Left forelimb (tissue), 1 donor: ENCODE measurements at regions not wholly inside any gene's neighbourhood (a gene's known extent, or its start where the extent isn't known, plus 50 kb on each side); places are given as distances from the start of the nearest gene placed in this dataset.
A peak's percentile ranks its signal among the peaks of the same experiment; 100 is the strongest.
"Not testable (repeated sequence)": the region's sequence is repeated elsewhere in the genome, so short reads cannot be mapped to it uniquely, and the experiment has no call there.

Experiments used
- DNase-seq: peaks from one replicate; pipeline ENCODE4 v3.0.0-alpha.2; 2018; ENCODE audit warnings: low spot score

DNA sequence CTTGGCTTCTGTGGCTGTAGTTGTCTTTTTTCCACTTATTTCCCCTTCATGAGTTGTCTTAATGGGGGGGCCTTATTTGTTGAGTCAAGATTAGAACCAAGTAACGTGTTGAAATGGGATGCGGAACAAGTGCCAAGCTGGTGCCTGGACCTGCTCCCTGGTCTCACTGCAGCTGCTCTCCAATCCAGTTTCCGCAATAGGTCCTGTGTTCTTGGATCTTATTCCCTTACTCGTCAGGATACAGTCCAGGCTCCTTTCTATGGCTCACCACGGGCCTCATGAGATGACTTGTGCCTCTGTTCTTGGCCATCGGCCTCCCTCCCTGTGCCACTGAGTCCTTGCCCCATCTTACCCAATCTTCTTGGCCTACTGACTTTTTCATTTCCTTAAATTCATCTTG is 159.6 kb upstream of the CADM1 start:
- no peak for DNase-seq

- DNase-seq, result no peak
Observed at GRCh38 chr11:115660030-115660805, 156.0 kb upstream of the CADM1 start.

DNA sequence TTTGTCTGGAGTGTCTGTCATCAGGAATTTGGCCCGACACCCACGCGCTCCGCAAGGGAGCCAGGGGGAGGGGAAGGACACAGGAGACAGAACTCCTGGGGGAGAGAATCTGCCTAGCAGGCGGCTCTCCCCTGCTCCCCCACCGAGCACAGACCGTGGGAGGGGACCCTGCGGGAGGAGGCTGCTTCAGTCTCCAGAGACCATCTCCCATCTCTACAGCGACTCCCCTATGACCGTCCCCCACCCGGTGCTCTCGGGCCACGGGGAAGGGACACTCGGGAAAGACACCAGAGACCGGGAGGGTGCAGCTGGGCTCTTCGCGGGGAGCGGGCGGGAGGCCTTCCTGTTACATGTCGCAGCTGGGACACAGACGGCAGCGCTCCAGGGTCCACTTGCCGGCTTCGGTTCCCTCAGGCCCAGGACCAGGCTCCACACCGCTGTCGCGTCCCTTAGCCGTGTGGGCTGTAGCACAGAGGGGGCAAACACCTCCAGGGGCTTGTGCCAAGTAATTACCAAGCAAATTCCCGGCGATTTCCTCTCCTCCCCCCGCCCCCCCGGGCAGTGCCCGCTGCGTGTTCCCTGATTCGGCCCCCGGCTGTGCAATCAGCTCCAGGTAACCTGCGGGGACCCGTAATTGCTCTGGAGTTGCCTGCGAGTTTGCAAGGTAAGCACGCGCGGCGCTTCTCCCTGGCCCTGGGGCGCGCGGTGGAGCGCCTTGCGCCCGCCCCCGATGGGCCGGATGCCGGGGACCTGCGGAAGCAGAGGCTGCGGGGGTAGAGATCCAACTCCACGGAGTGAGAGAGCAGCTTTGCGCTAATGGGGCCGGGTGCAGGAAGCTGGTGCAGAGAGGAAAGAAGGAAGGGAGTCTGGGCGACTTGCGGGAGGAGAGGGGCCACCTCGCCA is 155.1 kb upstream of the CADM1 start:
- peak; percentile 69 for DNase-seq

DNA sequence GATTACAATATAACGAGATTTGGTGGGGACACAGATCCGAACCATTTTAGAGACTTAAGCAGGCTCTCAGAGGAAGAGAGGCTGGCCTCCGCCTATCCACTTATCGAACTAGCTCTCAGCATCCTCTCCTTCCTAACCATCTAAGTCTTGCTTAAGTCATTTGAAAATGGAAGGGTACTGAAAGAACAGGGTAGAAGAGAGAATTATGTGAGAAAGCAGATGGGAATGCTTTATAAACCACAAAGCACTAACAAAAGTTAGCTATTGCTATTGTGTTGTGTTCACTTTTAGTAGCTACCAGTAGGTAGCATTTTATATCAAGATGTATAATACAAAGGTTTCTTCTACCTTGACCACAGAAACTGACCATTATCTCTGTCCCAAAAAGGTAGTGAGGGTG is 153.4 kb upstream of the CADM1 start:
- DNase-seq, result no peak

DNA sequence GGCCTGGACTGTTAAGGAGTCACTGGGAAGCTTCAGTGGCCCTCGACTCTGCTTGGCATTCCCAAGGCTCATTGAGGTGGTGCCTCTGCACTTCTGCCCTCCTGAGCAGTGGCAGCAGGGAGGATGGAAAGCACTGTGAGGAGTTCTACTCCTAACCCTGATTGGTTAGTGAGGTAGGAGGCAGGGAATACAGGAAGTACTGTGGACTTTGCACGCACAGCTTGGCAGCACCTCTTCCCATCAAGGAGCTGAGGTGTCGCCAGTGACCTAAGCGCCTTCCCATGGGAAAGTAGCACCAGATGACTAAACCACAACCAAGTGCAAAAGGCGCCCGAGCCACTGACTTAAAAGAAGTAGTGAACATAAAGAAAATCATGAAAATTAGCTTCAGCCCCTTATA is 152.5 kb upstream of the CADM1 start:
- no peak for DNase-seq

GRCh38 chr11:115656041-115656440 is 151.8 kb upstream of the CADM1 start:
- DNase-seq, result no peak

- no peak for DNase-seq
Observed at GRCh38 chr11:115654792-115655191, 150.6 kb upstream of the CADM1 start.

DNA sequence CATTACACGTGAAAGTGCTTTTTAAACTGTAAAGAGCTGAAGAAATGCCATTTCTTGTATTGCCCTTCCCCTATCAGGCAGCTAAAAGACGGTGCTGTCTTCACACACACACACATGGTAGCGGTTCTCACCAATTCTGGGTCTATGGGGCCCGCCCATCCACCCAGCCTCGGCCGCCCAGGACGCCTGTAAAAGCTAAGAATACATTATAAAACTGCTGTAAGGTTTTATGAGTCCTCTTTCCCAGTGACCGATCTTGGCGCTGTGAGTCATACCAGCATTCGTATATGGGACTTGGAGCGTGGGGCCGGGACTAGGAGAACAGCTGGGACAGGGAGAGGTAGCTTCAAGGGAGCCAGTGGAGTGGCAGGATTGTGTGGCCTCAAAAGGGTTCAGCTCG is 149.7 kb upstream of the CADM1 start:
- no peak for DNase-seq

DNA sequence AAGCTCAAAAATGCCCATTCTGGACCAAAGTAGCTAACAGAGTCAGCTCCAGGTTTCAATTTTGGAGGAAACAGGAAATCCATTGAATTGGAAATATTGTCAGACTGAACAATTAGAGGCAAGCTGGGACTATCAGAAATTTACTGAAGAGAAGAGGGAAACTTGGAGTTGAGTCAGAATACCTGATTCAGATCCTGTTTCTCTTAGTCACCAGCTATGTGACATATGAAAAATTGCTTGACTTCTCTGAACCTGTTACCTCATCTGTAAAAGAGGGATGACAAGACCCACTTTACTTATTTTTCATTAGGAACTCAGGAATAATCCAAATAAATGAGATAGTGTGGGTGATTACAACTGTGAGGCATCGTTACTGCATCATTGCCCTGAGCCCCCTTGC is 148.9 kb upstream of the CADM1 start:
- DNase-seq, result no peak

GRCh38 chr11:115652496-115652895 is 148.3 kb upstream of the CADM1 start:
- DNase-seq, result no peak

DNA sequence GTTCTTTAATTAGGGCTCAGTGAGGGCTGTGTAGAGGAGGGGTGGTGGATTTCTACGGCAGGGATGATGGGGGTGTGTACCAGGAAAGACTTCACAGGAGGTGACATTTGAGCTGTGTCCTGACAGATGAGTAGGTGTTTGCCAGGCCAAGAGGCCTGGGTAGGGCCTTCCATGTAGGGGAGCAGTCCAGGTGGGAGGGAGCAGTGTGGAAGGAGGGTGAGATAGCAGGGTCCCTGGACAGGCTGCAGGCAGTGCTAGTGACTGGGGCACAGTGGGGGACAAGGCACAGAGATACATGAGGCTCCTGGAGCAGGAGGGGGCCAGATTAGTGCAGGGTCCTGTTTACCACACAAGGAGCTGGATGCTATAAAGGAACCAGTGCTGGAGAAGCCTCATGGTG is 147.9 kb upstream of the CADM1 start:
- DNase-seq, result no peak

DNA sequence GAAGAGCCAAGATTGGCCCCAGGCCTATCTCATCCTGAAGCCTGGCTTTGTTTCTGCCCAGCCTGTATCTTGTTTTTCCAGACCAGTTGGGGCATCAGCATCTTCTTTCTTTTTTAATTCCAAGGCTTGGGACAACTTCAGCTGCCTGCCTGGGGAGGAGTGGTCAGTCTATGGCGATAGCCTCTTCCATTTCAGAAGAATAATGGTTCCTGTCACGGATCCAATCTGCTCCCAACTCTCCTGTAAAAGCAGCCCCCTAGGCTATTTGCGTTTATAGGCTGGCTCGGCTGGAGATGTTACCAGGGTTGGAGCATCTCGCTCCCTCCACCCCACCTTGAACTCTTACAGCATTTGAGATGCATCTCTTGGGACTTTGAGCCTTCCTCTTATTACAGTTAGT is 145.2 kb upstream of the CADM1 start:
- DNase-seq, result no peak

- no peak for DNase-seq
Observed at GRCh38 chr11:115645631-115646317, 141.6 kb upstream of the CADM1 start.

GRCh38 chr11:115644856-115645255 is 140.6 kb upstream of the CADM1 start:
- no peak for DNase-seq

DNA sequence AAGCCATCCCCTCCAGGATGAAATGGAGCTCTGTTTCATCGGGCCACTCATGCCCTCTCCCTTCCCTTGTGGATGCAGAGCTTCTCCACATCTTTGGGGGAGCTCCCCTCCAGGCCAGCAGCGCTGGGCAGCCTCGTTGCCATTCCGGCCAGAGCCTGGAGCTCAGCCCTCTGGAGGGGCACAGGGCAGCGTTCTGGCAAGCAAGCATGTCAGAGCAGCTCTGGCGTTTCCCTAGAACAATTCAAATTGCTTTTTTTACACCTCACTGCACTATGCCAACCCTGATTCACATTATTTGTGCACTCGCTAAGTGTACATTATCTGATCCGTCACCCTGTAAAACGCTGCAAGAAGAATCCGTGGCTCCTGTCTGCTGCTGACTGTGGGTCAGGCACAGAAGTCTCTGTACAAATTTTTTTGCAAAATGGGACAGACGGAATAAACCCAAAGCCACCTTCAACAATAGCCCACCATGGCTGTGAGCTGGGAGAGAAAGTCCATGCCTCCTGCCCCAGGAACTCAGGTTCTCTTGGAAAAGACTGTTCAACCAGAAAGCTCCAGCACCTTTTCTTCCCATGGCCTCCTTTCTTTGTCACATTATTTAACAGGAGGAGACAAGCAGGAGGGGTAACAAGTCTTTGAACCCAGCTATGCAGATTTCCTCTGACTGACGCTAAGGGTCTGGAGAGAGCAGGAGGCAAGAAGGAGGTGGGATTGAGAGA is 139.5 kb upstream of the CADM1 start:
- DNase-seq, result no peak

DNA sequence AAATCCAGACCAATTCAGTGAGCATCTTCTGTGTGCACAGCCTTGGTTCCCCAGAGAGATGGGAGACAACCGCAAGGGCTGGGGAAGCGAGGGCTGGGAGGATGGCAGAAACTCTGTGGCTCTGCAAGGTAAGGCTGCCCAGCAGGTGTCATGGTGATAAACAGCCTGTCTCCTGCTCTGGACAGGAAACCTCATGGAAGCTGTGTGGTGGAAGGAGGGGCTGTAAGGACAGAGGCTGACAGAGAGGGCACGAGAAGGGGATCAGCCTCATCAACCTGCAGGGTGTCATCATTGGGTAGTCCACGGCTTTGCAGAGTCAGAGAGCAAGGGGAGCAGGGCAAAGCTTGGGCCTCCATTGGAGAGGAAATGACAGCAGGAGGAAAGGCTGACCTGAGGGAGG is 138.4 kb upstream of the CADM1 start:
- DNase-seq, result no peak

- no peak for DNase-seq
Observed at GRCh38 chr11:115637599-115638241, 133.5 kb upstream of the CADM1 start.

GRCh38 chr11:115636753-115637527 is 132.7 kb upstream of the CADM1 start:
- DNase-seq, result no peak

- not testable (repeated sequence) for DNase-seq
Observed at GRCh38 chr11:115633977-115634376, 129.8 kb upstream of the CADM1 start.

GRCh38 chr11:115632061-115632460 is 127.8 kb upstream of the CADM1 start:
- no peak for DNase-seq

- no peak for DNase-seq
Observed at GRCh38 chr11:115631609-115632008, 127.4 kb upstream of the CADM1 start.
